ENCODE measurements at regions not wholly inside any gene's neighbourhood (a gene's known extent, or its start where the extent isn't known, plus 50 kb on each side); places are given as distances from the start of the nearest gene placed in this dataset.

DNA sequence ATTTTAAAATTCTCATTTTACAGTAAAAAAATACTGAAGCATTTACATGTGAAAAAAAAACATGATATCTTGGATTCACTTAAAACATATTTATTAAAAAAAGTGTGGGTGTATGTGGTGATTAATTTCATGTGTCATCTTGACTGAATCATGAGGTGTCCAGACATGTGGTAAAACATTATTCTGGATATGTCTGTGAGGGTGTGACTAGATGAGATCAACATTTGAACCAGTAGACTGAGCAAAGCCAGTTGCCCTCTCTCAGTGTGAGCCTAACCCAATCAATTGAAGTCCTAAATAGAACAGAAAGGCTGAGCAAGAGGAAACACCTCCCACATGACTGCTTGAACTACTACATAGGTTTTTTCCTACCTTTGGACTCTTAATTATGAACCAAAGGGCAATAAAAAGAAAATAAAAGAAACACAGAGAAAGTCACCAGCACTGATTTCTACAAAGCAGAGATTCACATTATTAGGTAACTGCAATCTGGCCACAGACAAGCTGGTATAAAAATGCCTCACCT lies 90.5 kb upstream of the VGLL2 start:
- no peak for DNase-seq (ENCODE audit: low spot score)
- no peaks in the 10 kb centered on the region for H3K27me3 ChIP-seq (ENCODE audit: insufficient read depth, poor library complexity, severe bottlenecking)
- H3K4me3 ChIP-seq (ENCODE audit: severe bottlenecking): no peak overlapping the region
- no peaks in the 10 kb centered on the region for H3K36me3 ChIP-seq (ENCODE audit: low read depth)
- H3K27ac ChIP-seq (ENCODE audit: poor library complexity, severe bottlenecking): no peak overlapping the region
- ATAC-seq (ENCODE audit: low read depth): peak; percentile 70; the same call in 2 of the 3 replicates
- no peaks in the 10 kb centered on the region for H3K9me3 ChIP-seq (ENCODE audit: severe bottlenecking)
- TF ChIP-seq, protein P1, sequence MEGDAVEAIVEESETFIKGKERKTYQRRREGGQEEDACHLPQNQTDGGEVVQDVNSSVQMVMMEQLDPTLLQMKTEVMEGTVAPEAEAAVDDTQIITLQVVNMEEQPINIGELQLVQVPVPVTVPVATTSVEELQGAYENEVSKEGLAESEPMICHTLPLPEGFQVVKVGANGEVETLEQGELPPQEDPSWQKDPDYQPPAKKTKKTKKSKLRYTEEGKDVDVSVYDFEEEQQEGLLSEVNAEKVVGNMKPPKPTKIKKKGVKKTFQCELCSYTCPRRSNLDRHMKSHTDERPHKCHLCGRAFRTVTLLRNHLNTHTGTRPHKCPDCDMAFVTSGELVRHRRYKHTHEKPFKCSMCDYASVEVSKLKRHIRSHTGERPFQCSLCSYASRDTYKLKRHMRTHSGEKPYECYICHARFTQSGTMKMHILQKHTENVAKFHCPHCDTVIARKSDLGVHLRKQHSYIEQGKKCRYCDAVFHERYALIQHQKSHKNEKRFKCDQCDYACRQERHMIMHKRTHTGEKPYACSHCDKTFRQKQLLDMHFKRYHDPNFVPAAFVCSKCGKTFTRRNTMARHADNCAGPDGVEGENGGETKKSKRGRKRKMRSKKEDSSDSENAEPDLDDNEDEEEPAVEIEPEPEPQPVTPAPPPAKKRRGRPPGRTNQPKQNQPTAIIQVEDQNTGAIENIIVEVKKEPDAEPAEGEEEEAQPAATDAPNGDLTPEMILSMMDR (IDR thresholded peaks at IDR 0.05; ENCODE audit: poor library complexity, severe bottlenecking): no peak
- no peaks in the 10 kb centered on the region for H3K4me1 ChIP-seq (ENCODE audit: insufficient read depth, poor library complexity, severe bottlenecking)

GRCh38 chr6:117188627-117189201 lies 76.6 kb upstream of the VGLL2 start:
- Histone ChIP-seq H3K27me3 (ENCODE audit: insufficient read depth, poor library complexity, severe bottlenecking) (no peaks in the 10 kb centered on the region), H3K27ac (ENCODE audit: poor library complexity, severe bottlenecking) (no peak overlapping the region), H3K36me3 (ENCODE audit: low read depth) (no peaks in the 10 kb centered on the region), H3K4me1 (ENCODE audit: insufficient read depth, poor library complexity, severe bottlenecking) (no peaks in the 10 kb centered on the region), H3K4me3 (ENCODE audit: severe bottlenecking) (no peak overlapping the region), H3K9me3 (ENCODE audit: severe bottlenecking) (no peaks in the 10 kb centered on the region)
- DNase-seq (ENCODE audit: low spot score) (no peak), ATAC-seq (ENCODE audit: low read depth) (no peak)
- TF ChIP-seq, protein P1 (IDR thresholded peaks at IDR 0.05; ENCODE audit: poor library complexity, severe bottlenecking): peak; percentile 65

GRCh38 chr6:117191009-117191408 lies 74.3 kb upstream of the VGLL2 start:
- Histone ChIP-seq H3K27ac (ENCODE audit: poor library complexity, severe bottlenecking) (no peak overlapping the region), H3K4me1 (ENCODE audit: insufficient read depth, poor library complexity, severe bottlenecking) (no peaks in the 10 kb centered on the region), H3K27me3 (ENCODE audit: insufficient read depth, poor library complexity, severe bottlenecking) (no peaks in the 10 kb centered on the region), H3K4me3 (ENCODE audit: severe bottlenecking) (no peak overlapping the region), H3K9me3 (ENCODE audit: severe bottlenecking) (no peaks in the 10 kb centered on the region), H3K36me3 (ENCODE audit: low read depth) (no peaks in the 10 kb centered on the region)
- DNase-seq (ENCODE audit: low spot score) (no peak), ATAC-seq (ENCODE audit: low read depth) (no peak)
- TF ChIP-seq, protein P1 (IDR thresholded peaks at IDR 0.05; ENCODE audit: poor library complexity, severe bottlenecking): no peak

DNA sequence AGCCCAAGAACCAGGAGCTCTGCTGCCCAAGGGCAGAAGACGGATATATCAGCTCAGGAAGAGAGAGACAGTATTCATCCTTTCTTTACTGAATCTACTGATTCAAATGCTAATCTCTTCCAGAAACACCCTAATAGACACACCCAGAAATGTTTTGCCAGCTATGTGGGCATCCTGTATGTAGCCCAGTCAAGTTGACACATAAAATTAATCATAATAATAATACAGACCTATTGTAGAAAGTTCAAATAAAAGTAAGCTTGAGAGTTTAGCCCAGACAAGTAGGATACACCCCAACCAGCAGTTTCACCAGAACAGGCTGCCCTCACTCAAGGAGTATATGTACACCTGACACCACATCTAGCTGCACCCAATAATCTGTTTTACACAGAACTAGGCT lies 73.9 kb upstream of the VGLL2 start:
- no peak overlapping the region for H3K4me3 ChIP-seq (ENCODE audit: severe bottlenecking)
- ATAC-seq (ENCODE audit: low read depth) (no peak), DNase-seq (ENCODE audit: low spot score) (no peak)
- no peaks in the 10 kb centered on the region for H3K4me1 ChIP-seq (ENCODE audit: insufficient read depth, poor library complexity, severe bottlenecking)
- H3K9me3 ChIP-seq (ENCODE audit: severe bottlenecking): no peaks in the 10 kb centered on the region
- no peaks in the 10 kb centered on the region for H3K27me3 ChIP-seq (ENCODE audit: insufficient read depth, poor library complexity, severe bottlenecking)
- no peaks in the 10 kb centered on the region for H3K36me3 ChIP-seq (ENCODE audit: low read depth)
- TF ChIP-seq, protein P1 (IDR thresholded peaks at IDR 0.05; ENCODE audit: poor library complexity, severe bottlenecking): no peak
- no peak overlapping the region for H3K27ac ChIP-seq (ENCODE audit: poor library complexity, severe bottlenecking)

GRCh38 chr6:117194271-117194670 lies 71.1 kb upstream of the VGLL2 start:
- Histone ChIP-seq H3K27ac (ENCODE audit: poor library complexity, severe bottlenecking) (no peak overlapping the region), H3K4me3 (ENCODE audit: severe bottlenecking) (no peak overlapping the region), H3K4me1 (ENCODE audit: insufficient read depth, poor library complexity, severe bottlenecking) (no peaks in the 10 kb centered on the region), H3K9me3 (ENCODE audit: severe bottlenecking) (no peaks in the 10 kb centered on the region), H3K36me3 (ENCODE audit: low read depth) (no peaks in the 10 kb centered on the region), H3K27me3 (ENCODE audit: insufficient read depth, poor library complexity, severe bottlenecking) (no peaks in the 10 kb centered on the region)
- TF ChIP-seq, protein P1 (IDR thresholded peaks at IDR 0.05; ENCODE audit: poor library complexity, severe bottlenecking): no peak
- DNase-seq (ENCODE audit: low spot score): no peak
- ATAC-seq (ENCODE audit: low read depth): no peak

Data from RWPE2 (cell line).